NAMALWA (cell line): ENCODE measurements at regions not wholly inside any gene's neighbourhood (a gene's known extent, or its start where the extent isn't known, plus 50 kb on each side); places are given as distances from the start of the nearest gene placed in this dataset.
"Not testable (repeated sequence)": the region's sequence is repeated elsewhere in the genome, so short reads cannot be mapped to it uniquely, and the experiment has no call there.

Experiments used
- DNase-seq: peaks from one replicate; pipeline ENCODE4 v3.0.0-alpha.2; 2015; ENCODE audit warnings: low spot score

DNA sequence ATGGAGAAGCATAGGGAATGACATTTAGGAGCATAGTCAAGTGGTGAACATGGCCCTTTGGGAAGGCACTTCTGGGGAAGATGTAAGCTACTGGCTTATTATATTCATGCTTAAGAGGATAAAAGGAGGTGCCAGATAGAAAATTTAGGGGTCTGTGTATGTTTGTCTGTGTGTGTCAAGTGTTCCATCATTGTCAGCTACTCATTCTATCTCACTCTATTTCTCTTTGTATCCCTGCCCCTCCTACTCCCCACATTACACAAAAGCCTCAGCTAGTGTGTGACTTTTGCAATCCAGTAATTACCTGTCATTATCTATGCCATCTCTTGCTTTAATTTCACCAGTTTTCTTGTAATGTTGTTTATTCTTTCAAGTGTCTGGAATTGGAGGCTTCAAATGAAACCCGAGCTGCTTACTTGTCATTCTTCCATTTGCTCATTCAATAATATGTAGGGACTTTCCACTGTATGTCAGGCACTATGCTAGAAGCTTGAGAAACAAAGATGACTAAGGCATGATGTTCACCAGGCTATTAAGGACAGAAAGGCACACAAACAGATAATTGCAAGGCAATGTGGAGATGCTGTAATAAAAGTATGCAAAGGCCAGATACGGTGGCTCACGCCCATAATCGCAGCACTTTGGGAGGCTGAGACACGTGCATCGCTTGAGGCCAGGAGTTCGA lies 229.8 kb upstream of the TEX13C start:
- DNase-seq = no peak

DNA sequence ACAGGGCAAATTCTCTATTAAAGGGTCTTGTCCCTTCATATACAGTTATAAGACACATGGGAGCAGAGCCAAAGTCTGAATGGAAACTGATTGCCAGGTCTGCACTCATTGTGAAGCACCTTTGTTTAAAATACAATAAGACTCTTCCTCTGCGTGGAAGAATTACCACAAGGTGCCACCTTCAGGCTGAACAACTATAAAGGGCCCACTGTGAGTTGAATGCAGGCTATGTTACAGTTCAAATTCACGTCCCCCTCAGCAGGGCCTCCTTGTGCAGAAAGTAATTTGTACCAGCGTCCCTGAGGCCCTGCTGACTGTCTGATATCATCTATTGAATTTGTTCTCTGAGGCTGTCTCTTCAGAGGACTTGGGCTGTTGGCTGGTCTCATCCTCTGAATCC lies 225.8 kb upstream of the TEX13C start:
- DNase-seq = no peak

DNA sequence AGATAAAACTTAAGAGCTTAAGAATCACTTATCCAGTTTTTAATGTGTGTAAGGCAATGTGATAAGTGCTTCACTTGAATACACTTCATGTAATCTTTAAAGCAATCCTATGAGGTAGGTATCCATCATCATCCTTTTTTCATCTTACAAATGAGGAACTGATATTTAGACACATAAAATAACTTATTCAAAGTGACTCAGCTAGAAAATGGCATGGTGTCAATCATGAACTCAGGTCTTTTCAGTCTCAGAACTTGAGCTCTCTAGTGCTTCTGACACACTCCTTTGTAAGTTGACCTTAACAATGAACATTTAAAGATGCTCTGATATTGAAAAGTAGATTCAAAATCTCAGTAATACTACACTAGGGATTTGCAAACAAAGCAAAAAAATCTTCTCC lies 224.8 kb upstream of the TEX13C start:
- DNase-seq = no peak

DNA sequence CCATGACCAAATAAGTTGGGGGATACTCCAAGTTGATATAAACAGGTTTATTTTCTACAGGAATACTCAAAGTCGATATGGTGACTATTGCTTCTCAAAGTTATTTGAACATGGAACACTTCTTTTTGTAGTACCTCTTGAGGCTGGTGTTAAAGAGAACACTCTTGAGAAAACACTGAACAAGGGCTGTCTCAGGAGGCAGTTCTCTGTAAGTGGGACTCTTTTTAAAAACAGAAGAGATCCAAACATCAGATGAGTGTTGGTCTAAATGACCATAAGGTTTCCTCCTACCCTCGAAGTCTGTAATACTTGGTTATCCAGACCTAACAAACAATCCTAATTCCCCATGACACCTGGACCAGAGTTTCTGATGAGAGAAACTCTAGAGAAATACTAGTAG lies 223.2 kb upstream of the TEX13C start:
- no peak for DNase-seq

DNA sequence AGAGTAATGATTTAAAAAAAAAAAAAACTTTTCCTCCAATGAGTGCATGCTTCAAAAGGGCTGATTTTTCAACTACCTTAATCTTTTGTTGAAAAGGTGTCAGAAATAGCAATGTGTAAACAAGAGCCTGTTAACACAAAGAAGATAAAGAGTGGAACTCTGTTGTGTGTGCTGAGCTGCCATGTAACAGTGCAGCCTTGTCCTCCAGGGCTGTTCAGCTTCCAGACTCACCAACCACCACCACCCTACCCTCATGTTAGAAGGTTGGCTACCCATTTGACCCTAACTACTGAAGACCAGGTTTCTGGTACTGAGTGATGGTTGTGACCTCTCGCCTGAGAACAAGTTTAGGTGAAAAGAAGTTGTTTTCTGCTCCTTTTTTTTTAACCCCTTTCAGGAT lies 222.8 kb upstream of the TEX13C start:
- no peak for DNase-seq

DNA sequence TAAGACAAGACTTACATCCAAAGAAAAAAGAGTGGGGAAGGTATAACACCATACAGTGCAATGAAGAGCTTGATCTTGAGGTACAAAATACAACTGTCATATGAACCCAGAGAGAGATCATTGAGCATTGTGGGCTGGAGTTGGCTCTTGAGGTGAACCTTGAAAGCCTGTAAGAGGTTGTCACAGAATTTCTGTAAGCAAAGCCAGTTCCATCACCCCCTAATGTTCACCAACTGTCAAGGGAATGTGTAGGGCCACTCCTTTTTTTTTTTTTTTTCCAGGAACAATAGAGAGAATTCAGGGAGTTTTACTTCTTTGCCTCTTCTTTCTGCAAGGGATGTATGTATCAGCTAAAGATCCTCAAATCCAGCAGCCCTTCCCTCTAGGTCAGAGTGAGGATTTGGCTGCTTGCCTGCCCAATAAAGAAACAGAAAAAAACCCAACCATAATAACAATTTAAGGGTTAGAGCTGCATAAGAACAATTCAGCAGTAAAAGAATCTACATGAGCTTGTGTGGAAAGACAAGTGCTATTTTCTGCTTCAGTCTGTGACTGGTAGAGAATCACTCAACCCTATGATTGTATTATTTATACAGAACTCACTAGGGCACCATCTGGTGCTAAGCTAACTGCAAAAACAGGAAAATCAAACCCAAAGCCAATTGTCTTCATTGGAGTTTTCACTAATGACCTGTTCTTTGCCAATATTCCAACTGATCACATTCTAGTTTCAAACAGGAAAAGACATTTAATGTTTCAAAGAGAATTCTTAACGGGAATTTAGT lies 217.5 kb upstream of the TEX13C start:
- no peak for DNase-seq

DNA sequence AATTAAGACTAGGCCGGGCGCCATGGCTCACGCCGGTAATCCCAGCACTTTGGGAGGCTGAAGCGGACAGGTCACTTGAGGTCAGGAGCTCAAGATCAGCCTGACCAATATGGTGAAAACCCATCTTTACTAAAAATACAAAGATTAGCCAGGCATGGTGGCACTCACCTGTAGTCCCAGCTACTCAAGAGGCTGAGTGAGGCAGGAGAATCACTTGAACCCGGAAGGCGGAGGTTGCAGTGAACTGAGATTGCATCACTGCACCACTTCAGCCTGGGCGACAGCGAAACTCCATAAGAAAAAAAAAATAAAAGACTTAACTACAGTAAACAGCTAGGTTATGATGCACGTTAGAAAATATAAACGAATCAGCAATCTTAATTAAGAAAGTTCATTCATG lies 216.0 kb upstream of the TEX13C start:
- no peak for DNase-seq

DNA sequence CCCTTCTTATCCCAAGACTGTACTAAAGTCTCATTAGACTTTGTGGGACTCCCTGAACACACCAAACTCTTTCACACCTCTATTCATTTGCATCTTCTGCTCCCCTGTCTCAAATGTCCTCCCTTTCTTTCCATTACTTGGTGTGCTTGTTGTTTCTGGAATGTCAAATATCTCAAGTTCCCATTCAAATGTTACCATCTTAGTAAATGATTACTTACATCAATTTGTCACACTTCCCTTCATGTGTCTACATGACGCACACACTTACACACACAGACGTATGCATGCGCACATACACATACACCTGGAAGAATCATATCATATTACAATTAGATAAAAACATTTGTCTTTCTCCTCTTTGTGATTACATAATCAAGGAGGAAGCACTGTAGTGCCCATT lies 210.8 kb upstream of the TEX13C start:
- DNase-seq = no peak

DNA sequence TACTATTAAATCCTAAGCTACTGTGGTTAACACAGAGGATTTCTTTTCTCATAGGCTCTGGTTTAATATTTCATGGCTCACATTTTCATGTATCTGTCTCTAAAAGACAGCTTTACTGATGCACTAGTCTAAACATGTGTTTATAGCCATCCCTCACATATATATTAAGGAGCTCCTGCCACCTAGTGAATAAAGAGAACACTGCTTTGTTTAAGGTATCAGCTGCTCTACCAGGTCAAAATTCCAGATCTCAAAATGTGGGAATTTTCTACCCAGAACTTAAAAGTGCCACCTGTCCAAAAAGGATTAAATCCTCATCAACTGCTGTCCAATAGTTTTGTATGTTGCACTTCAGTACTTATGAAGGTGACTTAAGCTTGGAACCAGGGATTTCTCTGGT lies 188.5 kb upstream of the TEX13C start:
- DNase-seq = peak; percentile 1

DNA sequence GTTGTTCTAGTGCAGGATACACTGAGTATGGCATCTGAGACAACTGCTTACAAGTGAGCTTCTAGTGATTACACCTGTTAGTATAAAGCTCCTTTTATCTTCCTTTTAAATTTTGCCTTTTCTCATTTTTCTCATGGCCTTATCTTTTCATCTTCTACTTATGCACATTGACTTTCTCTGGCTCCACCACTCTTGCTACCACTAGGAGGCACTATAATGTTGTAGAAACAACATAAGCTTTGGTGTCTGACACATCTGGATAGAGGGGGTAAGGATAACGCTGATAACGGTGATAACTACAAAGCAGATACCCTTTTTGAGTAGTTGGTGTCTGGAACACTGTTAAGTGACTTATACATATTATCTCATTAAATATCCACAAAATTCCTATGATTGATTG lies 187.4 kb upstream of the TEX13C start:
- DNase-seq = peak; percentile 28

DNA sequence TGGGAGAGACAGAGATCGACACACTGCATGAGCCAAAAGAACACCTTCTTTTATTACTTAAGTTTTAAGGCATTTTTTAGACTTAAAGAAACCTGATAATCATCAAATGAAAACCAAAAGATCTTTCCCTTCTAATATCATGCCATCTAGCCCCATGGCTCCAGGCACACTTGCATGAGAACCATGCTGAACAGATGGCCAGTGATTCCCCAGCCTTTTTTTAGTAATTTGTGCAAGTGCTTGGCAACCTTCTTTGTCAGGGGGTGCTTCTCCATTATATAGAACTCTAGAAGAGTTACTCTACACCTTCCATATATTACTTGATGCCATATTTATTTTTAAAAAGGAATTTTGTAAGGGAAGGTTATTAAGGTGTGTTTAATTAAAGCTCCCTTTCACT lies 182.2 kb upstream of the TEX13C start:
- no peak for DNase-seq

DNA sequence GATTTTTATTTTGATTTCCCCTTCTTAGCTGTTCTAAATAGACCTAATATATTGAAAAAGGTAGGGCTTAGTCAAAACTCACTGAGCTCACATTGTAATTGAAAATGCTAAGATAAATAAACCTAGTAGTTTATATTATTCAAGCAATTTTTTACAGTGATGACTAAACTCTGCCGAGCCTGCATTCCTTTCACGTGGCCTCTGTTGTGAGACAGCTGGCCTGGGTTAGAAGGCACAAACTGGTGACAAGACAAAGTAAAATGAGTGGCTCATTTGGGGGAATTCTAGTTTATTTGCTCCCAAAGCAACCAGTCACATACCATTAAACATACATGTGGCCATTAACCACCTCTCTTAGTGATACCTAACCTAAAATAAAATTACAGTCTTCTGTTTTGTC lies 169.4 kb upstream of the TEX13C start:
- no peak for DNase-seq

DNA sequence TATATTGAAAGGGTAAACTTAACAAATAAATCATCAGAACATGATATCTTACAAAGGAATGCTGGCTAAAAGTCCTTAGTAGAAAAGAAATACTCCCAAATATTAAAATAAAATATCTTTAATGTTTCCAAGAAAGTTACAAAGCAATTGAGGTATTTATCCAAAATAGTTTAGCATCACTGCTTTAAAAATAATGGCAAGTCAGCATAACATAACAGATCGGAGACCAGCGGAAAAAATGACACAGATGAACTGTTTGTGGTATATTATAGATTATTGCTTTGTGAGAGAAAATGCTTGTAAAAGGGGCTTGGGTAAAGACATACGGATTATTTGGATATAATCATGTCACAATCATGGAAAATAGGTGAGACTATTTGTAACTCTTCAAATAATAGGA lies 168.5 kb upstream of the TEX13C start:
- no peak for DNase-seq

DNA sequence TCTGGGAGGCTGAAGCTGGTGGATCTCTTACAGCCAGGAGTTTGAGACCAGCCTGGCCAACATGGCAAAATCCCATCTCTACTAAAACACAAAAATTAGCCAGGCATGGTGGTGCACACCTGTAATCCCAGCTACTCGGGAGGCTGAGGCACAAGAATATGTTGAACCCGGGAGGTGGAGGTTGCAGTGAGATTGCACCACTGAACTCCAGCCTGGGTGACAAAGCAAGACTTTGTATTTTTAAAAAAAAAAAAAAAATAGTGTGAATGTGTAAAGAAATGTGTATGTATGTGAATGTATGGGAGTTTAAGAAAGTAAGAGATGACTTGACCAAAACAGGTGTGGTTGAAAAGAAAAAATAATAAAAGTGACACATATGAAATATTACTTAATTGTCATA lies 167.7 kb upstream of the TEX13C start:
- DNase-seq = no peak

DNA sequence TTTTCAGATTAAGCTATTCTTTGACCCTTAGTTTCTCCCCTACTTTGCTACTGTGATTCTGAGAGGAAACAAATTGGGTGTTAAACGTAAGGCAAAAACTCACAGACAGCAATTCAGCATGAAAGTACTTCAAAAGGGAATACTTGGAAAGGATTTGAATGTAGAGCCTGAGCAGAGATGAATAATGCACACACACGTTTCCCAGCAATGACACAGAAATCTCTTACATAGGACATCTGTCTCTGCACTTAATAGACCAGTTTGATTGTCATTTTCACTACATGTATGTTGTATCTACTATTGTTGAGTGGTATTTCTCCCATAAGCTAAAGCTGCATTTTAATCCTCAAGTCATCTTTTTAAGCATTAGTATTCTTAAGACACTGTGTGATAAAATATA lies 166.1 kb upstream of the TEX13C start:
- no peak for DNase-seq

DNA sequence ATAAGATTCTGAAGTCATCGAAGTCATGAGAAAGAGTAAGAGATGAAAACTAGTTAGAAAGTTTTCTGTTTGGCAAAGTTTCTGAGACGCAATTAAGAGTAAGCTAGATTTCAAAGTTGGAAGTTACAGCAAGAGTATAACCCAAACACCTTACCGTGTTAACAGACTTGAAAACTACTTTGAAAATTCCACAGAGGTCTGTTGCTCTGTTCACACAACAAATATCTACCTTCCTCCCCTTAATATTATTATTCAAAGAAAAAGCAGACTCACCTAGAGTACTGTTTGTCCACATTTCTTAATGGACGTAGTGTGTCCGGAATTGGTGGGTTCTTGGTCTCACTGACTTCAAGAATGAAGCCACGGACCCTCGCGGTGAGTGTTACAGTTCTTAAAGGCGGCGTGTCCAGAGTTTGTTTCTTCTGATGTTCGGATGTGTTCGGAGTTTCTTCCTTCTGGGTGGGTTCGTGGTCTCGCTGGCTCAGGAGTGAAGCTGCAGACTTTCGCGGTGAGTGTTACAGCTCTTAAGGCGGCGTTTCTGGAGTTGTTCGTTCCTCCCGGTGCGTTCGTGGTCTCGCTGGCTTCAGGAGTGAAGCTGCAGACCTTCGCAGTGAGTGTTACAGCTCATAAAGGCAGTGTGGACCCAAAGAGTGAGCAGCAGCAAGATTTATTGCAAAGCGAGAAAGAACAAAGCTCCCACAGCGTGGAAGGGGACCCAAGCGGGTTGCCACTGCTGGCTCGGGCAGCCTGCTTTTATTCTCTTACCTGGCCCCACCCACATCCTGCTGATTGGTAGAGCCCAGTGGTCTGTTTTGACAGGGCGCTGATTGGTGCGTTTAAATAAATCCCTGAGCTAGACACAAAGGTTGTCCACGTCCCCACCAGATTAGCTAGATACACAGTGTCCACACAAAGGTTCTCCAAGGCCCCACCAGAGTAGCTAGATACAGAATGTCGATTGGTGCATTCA lies 165.1 kb upstream of the TEX13C start:
- not testable (repeated sequence) for DNase-seq

DNA sequence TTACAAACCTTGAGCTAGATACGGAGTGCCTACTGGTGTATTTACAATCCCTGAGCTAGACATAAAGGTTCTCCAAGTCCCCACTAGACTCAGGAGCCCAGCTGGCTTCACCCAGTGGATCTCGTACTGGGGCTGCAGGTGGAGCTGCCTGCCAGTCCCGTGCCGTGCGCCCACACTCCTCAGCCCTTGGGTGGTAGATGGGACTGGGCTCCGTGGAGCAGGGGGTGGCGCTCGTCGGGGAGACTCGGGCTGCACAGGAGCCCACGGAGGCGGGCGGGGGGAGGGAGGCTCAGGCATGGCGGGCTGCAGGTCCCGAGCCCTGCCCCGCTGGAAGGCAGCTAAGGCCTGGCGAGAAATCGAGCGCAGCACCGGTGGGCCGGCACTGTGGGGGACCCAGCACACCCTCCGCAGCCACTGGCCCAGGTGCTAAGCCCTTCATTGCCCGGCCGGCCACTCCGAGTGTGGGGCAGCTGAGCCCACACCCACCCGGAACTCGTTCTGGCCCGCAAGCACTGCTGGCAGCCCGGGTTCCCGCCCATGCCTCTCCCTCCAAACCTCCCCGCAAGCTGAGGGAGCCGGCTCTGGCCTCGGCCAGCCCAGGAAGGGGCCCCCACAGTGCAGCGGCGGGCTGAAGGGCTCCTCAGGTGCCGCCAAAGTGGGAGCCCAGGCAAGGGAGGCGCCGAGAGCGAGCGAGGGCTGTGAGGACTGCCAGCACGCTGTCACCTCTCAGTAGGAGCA lies 164.2 kb upstream of the TEX13C start:
- not testable (repeated sequence) for DNase-seq

DNA sequence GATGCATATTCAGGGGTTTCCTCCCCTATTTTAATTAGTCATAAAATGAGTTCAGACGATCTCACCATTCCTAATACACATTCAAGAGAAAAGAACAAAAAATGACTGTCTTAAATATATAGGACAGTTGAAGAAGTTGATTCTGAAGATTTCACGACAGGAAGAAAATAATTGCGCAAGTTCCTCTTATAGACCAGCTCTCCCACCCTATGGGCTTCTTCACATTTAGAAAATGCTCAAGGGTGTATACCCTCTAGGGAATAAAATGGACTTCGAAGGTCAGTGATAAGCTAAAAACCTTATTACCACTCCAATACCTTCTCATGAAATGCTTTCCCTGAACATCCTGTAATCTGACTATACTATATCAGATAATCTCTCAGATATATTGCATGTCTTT lies 149.2 kb upstream of the TEX13C start:
- no peak for DNase-seq

DNA sequence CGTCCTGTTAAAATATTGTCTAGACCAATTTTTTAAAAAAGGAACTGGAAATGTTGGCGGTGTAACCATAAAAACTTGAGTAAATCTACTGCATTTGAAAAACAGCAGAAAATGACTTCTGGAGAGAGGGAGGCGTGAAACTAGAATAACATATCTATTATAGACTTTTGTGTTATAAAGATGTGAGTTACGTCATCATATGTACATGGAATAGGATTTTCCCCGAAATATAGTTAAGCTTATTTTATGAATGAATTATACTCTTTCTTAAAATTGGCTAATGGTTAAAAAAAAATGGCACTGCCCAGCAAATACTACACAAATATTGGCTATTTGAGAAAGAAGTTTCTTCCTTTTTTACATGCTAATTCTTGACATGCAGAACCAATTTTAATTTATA lies 147.1 kb upstream of the TEX13C start:
- no peak for DNase-seq

DNA sequence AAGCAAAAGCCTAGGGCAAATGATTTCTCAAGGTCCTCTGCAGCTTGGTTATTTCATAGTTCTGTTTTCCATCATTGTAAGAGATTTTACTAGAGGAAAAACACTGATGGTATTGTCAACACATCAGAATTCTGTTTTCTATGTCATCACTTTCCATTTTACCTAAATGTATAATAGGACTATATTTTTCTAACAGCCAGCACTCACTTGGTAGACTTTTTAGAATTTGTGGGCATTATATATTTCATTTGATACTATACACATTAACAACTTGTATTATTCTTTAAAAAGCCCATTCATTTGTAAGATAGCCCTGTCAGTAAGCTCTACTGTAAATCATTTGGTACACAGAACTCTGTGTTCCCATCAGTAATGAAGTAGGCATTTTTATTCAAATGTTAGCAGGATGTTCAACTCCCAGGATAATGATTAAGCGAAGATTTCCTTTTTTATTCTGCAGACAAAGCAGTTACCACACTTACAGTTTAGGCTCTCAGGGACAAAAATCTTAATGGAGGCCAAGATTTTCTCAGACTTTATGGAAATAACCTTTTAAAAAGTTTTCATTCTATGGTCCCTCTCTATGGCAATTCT lies 143.6 kb upstream of the TEX13C start:
- DNase-seq = no peak

DNA sequence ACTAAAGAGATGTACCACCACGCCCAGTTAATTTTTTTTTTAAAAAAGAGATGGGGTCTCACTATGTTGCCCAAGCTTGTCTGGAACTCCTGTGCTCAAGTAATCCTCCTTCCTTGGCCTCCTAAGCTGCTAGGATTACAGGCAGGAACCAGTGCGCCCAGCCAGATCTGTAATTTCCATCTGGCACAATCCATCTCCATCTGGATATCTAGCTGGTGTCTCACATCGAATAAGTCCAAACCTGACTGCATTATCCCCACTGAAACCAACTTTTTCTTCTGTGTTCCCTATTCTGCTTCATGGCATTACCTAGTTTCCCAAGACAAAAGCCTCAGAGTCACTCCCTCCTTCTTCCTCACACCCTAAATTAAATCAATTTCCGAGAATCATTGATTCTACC lies 125.8 kb upstream of the TEX13C start:
- no peak for DNase-seq

DNA sequence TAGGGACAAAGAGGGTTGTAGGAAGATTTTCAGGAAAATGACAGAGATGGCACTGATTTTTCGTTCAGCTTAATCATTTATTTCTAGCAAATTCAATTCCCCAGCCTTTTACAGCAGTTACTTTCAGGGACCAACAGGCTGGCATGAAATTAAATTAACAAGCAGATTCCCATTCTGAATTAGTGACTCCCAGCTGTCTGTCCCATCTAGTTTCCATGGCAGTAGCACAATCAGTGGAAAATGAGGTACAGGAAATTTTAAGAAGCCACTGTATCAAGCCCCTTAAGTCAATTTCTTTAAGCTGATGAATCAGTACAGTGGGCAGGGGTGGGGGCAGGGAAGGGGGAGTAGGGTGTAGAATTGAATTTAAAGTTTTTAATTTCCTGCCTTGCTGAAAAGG lies 121.1 kb upstream of the TEX13C start:
- no peak for DNase-seq
